Liver (tissue), 3 donors: ENCODE measurements at regions not wholly inside any gene's neighbourhood (a gene's known extent, or its start where the extent isn't known, plus 50 kb on each side); places are given as distances from the start of the nearest gene placed in this dataset.
"Not testable (repeated sequence)": the region's sequence is repeated elsewhere in the genome, so short reads cannot be mapped to it uniquely, and the experiment has no call there.

Source experiments
- EGR1 ChIP-seq, 2 donors: IDR thresholded peaks; 2 replicates each; pipeline ENCODE4 v1.6.1; 2016 to 2018; ENCODE audit warnings: antibody characterized with exemption in 2 of 2, low read depth in 2 of 2
- GABPA ChIP-seq, 2 donors: IDR thresholded peaks in 1 of 2; conservative IDR thresholded peaks in 1 of 2; 2 replicates each; pipeline ENCODE4 v1.6.1; 2016; ENCODE audit warnings: antibody characterized with exemption in 2 of 2, mild to moderate bottlenecking in 1 of 2, moderate library complexity in 1 of 2
- HNF4G ChIP-seq: IDR thresholded peaks from 2 replicates; pipeline ENCODE4 v1.6.1; 2016; ENCODE audit warnings: antibody characterized with exemption
- JUND ChIP-seq, 2 donors: IDR thresholded peaks; 2 replicates each; pipeline ENCODE4 v1.6.1; 2016; ENCODE audit warnings: antibody characterized with exemption in 2 of 2
- NR2F2 ChIP-seq: IDR thresholded peaks from 2 replicates; pipeline ENCODE4 v1.6.1; 2016; ENCODE audit warnings: antibody characterized with exemption
- RAD21 ChIP-seq, 2 donors: IDR thresholded peaks; 2 replicates each; pipeline ENCODE4 v1.6.1; 2016; ENCODE audit warnings: antibody characterized with exemption in 2 of 2, mild to moderate bottlenecking in 2 of 2
- SP1 ChIP-seq: IDR thresholded peaks from 2 replicates; pipeline ENCODE4 v1.6.1; 2018; ENCODE audit warnings: antibody characterized with exemption, mild to moderate bottlenecking
- TAF1 ChIP-seq: conservative IDR thresholded peaks from 2 replicates; pipeline ENCODE4 v1.6.1; 2016; ENCODE audit warnings: antibody characterized with exemption, mild to moderate bottlenecking
- YY1 ChIP-seq: IDR thresholded peaks from 2 replicates; pipeline ENCODE4 v1.6.1; 2016; ENCODE audit warnings: antibody characterized with exemption, mild to moderate bottlenecking
- TF ChIP-seq, protein P1 (sequence below): fragments of 150-350 bp; IDR thresholded peaks from 2 replicates; pipeline ENCODE4 v1.5.1; 2017; ENCODE audit warnings: improper control_type of control experiment, low read depth, low read length; ENCODE audit not compliant: missing input control
- TF ChIP-seq, protein P2 (sequence below): IDR thresholded peaks from 2 replicates; pipeline ENCODE4 v1.6.1; 2016; ENCODE audit warnings: antibody characterized with exemption, mild to moderate bottlenecking
- TF ChIP-seq, protein P3 (sequence below): IDR thresholded peaks from 2 replicates; pipeline ENCODE4 v1.6.1; 2016; ENCODE audit warnings: antibody characterized with exemption
- TF ChIP-seq, protein P4 (sequence below): IDR thresholded peaks from 2 replicates; pipeline ENCODE4 v1.6.1; 2016; ENCODE audit warnings: antibody characterized with exemption
- TF ChIP-seq, protein P5 (sequence below): IDR thresholded peaks from 2 replicates; pipeline ENCODE4 v1.6.1; 2016; ENCODE audit warnings: antibody characterized with exemption
- donor health status: healthy.
- donor health status: healthy.

DNA sequence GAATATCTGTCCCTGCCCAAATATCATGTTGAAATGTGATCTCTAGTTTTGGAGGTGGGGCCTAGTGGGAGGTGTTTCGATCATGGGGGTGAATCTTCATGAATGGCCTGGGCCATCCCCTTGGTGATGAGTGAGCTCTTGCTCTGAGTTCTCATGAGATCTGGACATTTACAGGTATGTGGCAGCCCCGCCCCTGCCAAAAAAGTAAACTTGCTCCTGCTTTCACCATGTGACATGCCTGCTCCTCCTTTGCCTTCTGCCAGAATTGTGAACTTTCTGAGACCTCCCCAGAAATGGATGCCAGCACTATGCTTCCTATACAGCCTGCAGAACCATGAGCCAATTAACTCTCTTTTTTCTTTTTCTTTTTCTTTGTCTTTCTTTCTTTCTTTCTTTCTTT, 229.3 kb downstream of the POTEG start:
- TF ChIP-seq, protein P1, sequence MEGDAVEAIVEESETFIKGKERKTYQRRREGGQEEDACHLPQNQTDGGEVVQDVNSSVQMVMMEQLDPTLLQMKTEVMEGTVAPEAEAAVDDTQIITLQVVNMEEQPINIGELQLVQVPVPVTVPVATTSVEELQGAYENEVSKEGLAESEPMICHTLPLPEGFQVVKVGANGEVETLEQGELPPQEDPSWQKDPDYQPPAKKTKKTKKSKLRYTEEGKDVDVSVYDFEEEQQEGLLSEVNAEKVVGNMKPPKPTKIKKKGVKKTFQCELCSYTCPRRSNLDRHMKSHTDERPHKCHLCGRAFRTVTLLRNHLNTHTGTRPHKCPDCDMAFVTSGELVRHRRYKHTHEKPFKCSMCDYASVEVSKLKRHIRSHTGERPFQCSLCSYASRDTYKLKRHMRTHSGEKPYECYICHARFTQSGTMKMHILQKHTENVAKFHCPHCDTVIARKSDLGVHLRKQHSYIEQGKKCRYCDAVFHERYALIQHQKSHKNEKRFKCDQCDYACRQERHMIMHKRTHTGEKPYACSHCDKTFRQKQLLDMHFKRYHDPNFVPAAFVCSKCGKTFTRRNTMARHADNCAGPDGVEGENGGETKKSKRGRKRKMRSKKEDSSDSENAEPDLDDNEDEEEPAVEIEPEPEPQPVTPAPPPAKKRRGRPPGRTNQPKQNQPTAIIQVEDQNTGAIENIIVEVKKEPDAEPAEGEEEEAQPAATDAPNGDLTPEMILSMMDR, result not testable (repeated sequence)
- TF ChIP-seq EGR1 (IDR thresholded peaks at IDR 0.05; ENCODE audit: low read depth in 2 of 2); GABPA (IDR thresholded peaks at IDR 0.05 in 1 of 2, conservative IDR thresholded peaks at IDR 0.05 in 1 of 2); YY1; SP1; RAD21 (IDR thresholded peaks at IDR 0.05); JUND (IDR thresholded peaks at IDR 0.05); TAF1; HNF4G; NR2F2: not testable (repeated sequence)
- TF ChIP-seq, protein P2, sequence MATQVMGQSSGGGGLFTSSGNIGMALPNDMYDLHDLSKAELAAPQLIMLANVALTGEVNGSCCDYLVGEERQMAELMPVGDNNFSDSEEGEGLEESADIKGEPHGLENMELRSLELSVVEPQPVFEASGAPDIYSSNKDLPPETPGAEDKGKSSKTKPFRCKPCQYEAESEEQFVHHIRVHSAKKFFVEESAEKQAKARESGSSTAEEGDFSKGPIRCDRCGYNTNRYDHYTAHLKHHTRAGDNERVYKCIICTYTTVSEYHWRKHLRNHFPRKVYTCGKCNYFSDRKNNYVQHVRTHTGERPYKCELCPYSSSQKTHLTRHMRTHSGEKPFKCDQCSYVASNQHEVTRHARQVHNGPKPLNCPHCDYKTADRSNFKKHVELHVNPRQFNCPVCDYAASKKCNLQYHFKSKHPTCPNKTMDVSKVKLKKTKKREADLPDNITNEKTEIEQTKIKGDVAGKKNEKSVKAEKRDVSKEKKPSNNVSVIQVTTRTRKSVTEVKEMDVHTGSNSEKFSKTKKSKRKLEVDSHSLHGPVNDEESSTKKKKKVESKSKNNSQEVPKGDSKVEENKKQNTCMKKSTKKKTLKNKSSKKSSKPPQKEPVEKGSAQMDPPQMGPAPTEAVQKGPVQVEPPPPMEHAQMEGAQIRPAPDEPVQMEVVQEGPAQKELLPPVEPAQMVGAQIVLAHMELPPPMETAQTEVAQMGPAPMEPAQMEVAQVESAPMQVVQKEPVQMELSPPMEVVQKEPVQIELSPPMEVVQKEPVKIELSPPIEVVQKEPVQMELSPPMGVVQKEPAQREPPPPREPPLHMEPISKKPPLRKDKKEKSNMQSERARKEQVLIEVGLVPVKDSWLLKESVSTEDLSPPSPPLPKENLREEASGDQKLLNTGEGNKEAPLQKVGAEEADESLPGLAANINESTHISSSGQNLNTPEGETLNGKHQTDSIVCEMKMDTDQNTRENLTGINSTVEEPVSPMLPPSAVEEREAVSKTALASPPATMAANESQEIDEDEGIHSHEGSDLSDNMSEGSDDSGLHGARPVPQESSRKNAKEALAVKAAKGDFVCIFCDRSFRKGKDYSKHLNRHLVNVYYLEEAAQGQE, result not testable (repeated sequence)
- TF ChIP-seq, protein P3, sequence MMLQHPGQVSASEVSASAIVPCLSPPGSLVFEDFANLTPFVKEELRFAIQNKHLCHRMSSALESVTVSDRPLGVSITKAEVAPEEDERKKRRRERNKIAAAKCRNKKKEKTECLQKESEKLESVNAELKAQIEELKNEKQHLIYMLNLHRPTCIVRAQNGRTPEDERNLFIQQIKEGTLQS, result not testable (repeated sequence)
- TF ChIP-seq, protein P4, sequence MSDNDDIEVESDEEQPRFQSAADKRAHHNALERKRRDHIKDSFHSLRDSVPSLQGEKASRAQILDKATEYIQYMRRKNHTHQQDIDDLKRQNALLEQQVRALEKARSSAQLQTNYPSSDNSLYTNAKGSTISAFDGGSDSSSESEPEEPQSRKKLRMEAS, result not testable (repeated sequence)
- TF ChIP-seq, protein P5, sequence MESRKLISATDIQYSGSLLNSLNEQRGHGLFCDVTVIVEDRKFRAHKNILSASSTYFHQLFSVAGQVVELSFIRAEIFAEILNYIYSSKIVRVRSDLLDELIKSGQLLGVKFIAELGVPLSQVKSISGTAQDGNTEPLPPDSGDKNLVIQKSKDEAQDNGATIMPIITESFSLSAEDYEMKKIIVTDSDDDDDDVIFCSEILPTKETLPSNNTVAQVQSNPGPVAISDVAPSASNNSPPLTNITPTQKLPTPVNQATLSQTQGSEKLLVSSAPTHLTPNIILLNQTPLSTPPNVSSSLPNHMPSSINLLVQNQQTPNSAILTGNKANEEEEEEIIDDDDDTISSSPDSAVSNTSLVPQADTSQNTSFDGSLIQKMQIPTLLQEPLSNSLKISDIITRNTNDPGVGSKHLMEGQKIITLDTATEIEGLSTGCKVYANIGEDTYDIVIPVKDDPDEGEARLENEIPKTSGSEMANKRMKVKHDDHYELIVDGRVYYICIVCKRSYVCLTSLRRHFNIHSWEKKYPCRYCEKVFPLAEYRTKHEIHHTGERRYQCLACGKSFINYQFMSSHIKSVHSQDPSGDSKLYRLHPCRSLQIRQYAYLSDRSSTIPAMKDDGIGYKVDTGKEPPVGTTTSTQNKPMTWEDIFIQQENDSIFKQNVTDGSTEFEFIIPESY, result not testable (repeated sequence)
